Ishikawa (cell line): ENCODE measurements at regions not wholly inside any gene's neighbourhood (a gene's known extent, or its start where the extent isn't known, plus 50 kb on each side); places are given as distances from the start of the nearest gene placed in this dataset.

Experiments
- EGR1 ChIP-seq: IDR thresholded peaks from 2 replicates; pipeline ENCODE4 v1.6.1; 2012
- EP300 ChIP-seq: IDR thresholded peaks from 2 replicates; pipeline ENCODE4 v1.6.1; 2012; ENCODE audit warnings: borderline replicate concordance
- FOXM1 ChIP-seq: IDR thresholded peaks from 2 replicates; pipeline ENCODE4 v1.6.1; 2012; ENCODE audit warnings: low read depth, borderline replicate concordance
- TAF1 ChIP-seq: IDR thresholded peaks from 2 replicates; pipeline ENCODE4 v1.6.1; 2012; ENCODE audit warnings: low read depth, mild to moderate bottlenecking
- TCF12 ChIP-seq: IDR thresholded peaks from 2 replicates; pipeline ENCODE4 v1.6.1; 2012; ENCODE audit warnings: low read depth
- YY1 ChIP-seq: IDR thresholded peaks from 2 replicates; pipeline ENCODE4 v1.6.1; 2012; ENCODE audit warnings: low read depth
- ZBTB7A ChIP-seq: IDR thresholded peaks from 2 replicates; pipeline ENCODE4 v1.6.1; 2012; ENCODE audit warnings: low read depth
- TF ChIP-seq, protein P1 (sequence below): IDR thresholded peaks from 2 replicates; pipeline ENCODE4 v1.6.1; 2012; ENCODE audit warnings: low read depth, mild to moderate bottlenecking
- TF ChIP-seq, protein P2 (sequence below): IDR thresholded peaks from 2 replicates; pipeline ENCODE4 v1.6.1; 2012

DNA sequence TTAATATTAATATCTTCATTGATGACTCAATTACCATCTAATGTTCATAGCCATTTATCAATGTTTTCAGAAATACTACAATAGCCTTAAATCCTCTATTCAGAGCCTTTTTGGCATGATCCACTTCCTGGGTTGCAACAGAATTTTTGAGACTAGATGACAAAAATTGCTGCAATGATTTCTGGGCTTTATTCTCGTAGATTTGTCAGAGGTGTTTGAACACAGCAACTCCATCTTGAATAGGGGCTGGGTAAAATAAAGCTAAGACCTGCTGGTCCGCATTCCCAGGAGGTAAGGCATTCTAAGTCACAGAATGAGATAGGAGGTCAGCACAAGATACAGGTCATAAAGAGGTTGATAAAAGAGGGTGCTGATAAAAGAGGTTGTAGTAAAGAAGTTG, 165.8 kb upstream of the CNOT2 start:
- TF ChIP-seq EGR1 (no peak), YY1 (no peak), EP300 (no peak), TCF12 (no peak), TAF1 (no peak), ZBTB7A (no peak), FOXM1 (no peak)
- TF ChIP-seq, protein P1, sequence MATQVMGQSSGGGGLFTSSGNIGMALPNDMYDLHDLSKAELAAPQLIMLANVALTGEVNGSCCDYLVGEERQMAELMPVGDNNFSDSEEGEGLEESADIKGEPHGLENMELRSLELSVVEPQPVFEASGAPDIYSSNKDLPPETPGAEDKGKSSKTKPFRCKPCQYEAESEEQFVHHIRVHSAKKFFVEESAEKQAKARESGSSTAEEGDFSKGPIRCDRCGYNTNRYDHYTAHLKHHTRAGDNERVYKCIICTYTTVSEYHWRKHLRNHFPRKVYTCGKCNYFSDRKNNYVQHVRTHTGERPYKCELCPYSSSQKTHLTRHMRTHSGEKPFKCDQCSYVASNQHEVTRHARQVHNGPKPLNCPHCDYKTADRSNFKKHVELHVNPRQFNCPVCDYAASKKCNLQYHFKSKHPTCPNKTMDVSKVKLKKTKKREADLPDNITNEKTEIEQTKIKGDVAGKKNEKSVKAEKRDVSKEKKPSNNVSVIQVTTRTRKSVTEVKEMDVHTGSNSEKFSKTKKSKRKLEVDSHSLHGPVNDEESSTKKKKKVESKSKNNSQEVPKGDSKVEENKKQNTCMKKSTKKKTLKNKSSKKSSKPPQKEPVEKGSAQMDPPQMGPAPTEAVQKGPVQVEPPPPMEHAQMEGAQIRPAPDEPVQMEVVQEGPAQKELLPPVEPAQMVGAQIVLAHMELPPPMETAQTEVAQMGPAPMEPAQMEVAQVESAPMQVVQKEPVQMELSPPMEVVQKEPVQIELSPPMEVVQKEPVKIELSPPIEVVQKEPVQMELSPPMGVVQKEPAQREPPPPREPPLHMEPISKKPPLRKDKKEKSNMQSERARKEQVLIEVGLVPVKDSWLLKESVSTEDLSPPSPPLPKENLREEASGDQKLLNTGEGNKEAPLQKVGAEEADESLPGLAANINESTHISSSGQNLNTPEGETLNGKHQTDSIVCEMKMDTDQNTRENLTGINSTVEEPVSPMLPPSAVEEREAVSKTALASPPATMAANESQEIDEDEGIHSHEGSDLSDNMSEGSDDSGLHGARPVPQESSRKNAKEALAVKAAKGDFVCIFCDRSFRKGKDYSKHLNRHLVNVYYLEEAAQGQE = no peak
- TF ChIP-seq, protein P2, sequence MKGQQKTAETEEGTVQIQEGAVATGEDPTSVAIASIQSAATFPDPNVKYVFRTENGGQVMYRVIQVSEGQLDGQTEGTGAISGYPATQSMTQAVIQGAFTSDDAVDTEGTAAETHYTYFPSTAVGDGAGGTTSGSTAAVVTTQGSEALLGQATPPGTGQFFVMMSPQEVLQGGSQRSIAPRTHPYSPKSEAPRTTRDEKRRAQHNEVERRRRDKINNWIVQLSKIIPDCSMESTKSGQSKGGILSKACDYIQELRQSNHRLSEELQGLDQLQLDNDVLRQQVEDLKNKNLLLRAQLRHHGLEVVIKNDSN = no peak
